Subcutaneous abdominal adipose tissue (tissue), 5 donors: ENCODE measurements at regions not wholly inside any gene's neighbourhood (a gene's known extent, or its start where the extent isn't known, plus 50 kb on each side); places are given as distances from the start of the nearest gene placed in this dataset.

Experiments
- H3K27ac ChIP-seq: one replicate; pipeline ENCODE4 v1.7.0; 2013; ENCODE audit warnings: low read depth, mild to moderate bottlenecking, inconsistent platforms, low read length, moderate library complexity
- H3K27me3 ChIP-seq, 5 donors: one replicate each; pipeline ENCODE4 v1.7.0; 2013; ENCODE audit warnings: low read length in 5 of 5, inconsistent platforms in 1 of 5; ENCODE audit not compliant: control insufficient read depth in 5 of 5, insufficient read depth in 4 of 5
- H3K36me3 ChIP-seq, 5 donors: one replicate each; pipeline ENCODE4 v1.7.0; 2013; ENCODE audit warnings: low read length in 5 of 5; ENCODE audit not compliant: control insufficient read depth in 5 of 5, insufficient read depth in 5 of 5
- H3K4me1 ChIP-seq, 5 donors: one replicate each; pipeline ENCODE4 v1.7.0; 2013; ENCODE audit warnings: low read length in 5 of 5, mild to moderate bottlenecking in 3 of 5, moderate library complexity in 1 of 5; ENCODE audit not compliant: control insufficient read depth in 5 of 5, insufficient read depth in 5 of 5
- H3K4me3 ChIP-seq, 5 donors: one replicate each; pipeline ENCODE4 v1.7.0; 2013; ENCODE audit warnings: low read length in 5 of 5, low read depth in 1 of 5
- H3K9ac ChIP-seq, 5 donors: one replicate each; pipeline ENCODE4 v1.7.0; 2013; ENCODE audit warnings: low read length in 5 of 5, mild to moderate bottlenecking in 4 of 5, moderate library complexity in 3 of 5
- H3K9me3 ChIP-seq, 5 donors: one replicate each; pipeline ENCODE4 v1.7.0; 2013; ENCODE audit warnings: low read length in 5 of 5; ENCODE audit not compliant: control insufficient read depth in 5 of 5
- donor health status: healthy.
- donor health status: healthy.
- donor health status: healthy.
- donor health status: healthy.
- donor health status: healthy.

DNA sequence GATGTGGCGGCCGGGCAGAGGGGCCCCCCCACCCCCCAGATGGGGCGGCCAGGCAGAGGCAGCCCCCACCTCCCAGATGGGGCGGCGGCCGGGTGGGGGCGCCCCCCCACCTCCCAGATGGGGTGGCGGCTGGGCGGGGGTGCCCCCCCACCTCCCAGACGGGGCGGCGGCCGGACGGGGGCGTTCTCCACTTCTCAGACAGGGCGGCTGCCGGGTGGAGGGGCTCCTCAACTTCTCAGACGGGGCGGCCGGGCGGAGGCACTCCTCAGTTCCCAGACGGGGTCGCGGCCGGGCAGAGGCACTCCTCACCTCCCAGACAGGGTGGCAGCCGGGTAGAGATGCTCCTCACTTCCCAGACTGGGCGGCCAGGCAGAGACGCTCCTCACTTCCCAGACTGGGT is 469.8 kb downstream of the PCNX1 start:
- H3K9me3 ChIP-seq, result no peaks in the 10 kb centered on the region
- no peaks in the 10 kb centered on the region for H3K36me3 ChIP-seq
- H3K27me3 ChIP-seq, result no peaks in the 10 kb centered on the region
- no peak overlapping the region for H3K4me3 ChIP-seq
- peaks cover 0 to 5% (median 0%) of the 10 kb centered on the region in 5 donors for H3K4me1 ChIP-seq
- H3K27ac ChIP-seq, result no peak overlapping the region
- no peak overlapping the region for H3K9ac ChIP-seq

DNA sequence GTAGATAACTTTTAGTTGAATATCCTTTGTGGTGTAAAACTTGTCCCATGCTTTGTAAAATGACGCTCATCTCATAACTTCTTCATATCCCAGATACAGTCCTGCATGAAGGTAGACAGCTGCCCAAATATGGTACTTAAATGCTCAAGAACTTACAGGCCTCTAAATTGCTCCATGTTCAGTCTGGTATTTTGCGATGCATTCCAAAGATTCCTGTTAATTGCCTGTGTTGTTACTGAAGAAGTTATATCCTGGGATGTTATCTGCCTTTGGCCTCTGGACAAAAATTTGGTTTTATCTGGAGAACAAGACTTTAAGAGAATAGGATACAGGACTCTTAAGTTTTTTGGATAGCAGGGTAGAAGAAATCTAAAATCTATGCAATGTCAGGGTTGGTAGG is 473.0 kb downstream of the PCNX1 start:
- H3K9me3 ChIP-seq, result no peaks in the 10 kb centered on the region
- no peak overlapping the region for H3K9ac ChIP-seq
- H3K4me1 ChIP-seq, result peaks cover 0 to 5% (median 0%) of the 10 kb centered on the region in 5 donors
- H3K27me3 ChIP-seq, result no peaks in the 10 kb centered on the region
- H3K4me3 ChIP-seq, result no peak overlapping the region
- H3K27ac ChIP-seq, result no peak overlapping the region
- no peaks in the 10 kb centered on the region for H3K36me3 ChIP-seq

DNA sequence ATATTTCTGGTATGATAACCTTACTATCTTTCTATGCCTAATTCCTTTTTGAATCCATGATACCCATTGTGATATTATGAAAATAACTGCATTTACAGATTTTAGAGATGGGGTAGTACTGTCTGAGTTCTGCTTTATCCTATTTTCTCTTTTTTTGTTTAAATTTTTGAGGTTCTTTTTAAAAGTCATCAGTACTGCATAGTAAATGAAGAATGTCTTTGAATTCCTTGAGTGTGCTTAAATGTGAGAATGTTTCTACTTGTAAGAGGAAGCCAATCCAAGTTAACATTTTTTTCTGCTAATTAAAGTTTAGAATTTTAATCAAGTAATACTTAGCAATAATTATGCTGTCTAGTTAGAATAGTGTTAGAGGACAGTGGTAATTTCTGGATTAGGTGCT is 474.6 kb downstream of the PCNX1 start:
- Histone ChIP-seq H3K27me3 (no peaks in the 10 kb centered on the region), H3K9ac (no peak overlapping the region), H3K4me3 (no peak overlapping the region), H3K9me3 (no peaks in the 10 kb centered on the region), H3K36me3 (no peaks in the 10 kb centered on the region), H3K4me1 (peaks cover 0 to 5% (median 0%) of the 10 kb centered on the region in 5 donors), H3K27ac (no peak overlapping the region)

DNA sequence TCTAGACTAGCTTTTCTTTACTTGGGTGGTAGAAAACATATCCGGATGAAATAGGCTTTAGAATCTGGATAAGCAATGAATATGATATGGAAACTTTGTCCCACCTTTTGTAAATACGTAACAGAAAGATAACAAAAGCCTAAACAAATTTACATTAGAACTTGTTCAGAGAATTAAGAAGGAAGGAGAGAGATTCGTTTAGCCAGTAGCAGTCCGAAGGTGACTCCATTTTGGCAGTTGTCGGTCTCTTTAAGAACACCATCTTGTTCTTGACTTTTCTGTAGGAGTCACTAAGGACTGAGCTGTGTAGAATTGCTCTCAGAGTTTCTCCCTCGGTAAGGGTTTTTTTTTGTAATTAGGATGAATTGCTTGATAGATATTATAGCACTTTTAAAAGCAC is 475.1 kb downstream of the PCNX1 start:
- H3K36me3 ChIP-seq, result no peaks in the 10 kb centered on the region
- H3K27ac ChIP-seq, result no peak overlapping the region
- H3K9me3 ChIP-seq, result no peaks in the 10 kb centered on the region
- no peak overlapping the region for H3K9ac ChIP-seq
- H3K27me3 ChIP-seq, result no peaks in the 10 kb centered on the region
- H3K4me1 ChIP-seq, result peaks cover 0 to 5% (median 0%) of the 10 kb centered on the region in 5 donors
- H3K4me3 ChIP-seq, result no peak overlapping the region

DNA sequence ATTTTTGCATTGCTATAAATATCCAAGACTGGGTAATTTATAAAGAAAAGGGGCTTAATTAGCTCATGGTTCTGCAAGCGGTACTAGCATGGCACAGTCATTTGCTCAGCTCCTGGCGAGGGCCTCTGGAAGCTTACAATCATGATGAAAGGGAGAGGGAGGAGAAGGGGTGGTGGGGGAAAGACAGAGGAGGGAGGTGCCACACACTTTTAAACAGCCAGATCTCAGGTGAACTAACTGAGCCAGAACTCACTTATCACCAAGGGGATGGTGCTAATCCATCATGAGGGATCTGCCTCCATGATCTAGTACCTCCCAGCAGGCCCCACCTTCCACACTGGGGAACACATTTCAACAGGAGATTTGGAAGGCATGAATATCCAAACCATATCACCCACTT is 476.3 kb downstream of the PCNX1 start:
- no peak overlapping the region for H3K27ac ChIP-seq
- H3K4me1 ChIP-seq, result peaks cover 0 to 5% (median 0%) of the 10 kb centered on the region in 5 donors
- no peak overlapping the region for H3K9ac ChIP-seq
- H3K4me3 ChIP-seq, result no peak overlapping the region
- H3K36me3 ChIP-seq, result no peaks in the 10 kb centered on the region
- no peaks in the 10 kb centered on the region for H3K9me3 ChIP-seq
- no peaks in the 10 kb centered on the region for H3K27me3 ChIP-seq

DNA sequence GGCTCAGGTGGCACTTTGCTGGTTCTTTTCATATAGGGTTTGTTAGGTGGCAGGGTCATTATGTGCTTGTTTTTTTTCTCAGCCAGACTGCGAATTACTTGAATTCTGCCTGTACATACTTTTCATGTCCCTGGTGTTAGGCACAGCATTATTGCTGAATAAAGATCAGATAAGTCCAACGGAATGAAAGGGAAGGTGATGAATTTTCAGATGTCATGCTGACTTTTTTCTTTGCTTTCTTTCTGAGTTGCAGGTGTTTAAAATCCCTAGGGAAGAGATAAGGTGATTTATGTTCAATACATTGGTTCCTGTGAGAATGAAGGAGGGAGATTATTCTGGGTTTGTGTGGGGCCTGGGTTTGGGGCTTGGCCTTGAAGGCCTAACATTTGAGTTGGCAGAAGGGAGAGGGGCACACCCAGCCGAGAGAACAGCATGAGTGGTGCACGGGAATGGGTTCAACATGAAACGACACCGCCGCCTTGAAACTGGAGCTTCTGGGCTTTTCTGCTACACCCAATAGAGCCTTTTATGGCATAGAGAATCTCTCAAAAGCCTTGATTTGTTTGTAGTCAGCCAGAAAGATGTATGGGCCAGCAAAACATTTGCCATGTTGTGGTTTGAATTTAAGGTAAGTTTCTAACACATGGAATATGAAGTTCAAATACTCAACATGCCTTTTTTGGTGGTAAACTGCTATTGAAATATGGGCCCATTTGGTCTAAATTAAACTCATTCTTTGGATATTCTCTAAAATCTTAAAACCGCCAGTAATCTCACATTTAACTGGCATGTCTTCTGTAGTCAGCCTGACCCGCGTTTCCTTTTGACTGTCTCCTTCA is 477.0 kb downstream of the PCNX1 start:
- no peaks in the 10 kb centered on the region for H3K36me3 ChIP-seq
- no peak overlapping the region for H3K4me3 ChIP-seq
- H3K4me1 ChIP-seq, result peaks cover 0 to 5% (median 0%) of the 10 kb centered on the region in 5 donors
- no peaks in the 10 kb centered on the region for H3K27me3 ChIP-seq
- no peak overlapping the region for H3K27ac ChIP-seq
- no peak overlapping the region for H3K9ac ChIP-seq
- no peaks in the 10 kb centered on the region for H3K9me3 ChIP-seq

DNA sequence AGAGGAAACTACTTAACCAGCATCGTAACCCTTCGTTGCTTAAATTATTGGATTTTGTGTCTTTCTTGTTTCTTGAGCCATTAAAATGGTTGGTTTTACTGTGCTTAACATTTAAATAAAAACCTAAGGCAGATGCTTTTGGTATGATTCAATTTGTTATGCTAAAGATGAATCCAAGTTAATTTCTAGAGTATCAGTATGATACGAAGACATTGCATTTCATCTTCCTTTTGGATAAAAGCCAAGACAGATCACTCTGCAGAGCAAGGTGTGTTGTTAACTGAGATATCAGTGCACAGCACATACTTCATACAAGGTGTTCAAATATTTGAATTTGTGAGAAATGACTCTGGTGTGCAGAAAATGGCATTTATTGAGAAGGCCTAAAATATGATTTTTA is 480.5 kb downstream of the PCNX1 start:
- Histone ChIP-seq H3K4me3 (no peak overlapping the region), H3K27ac (no peak overlapping the region), H3K9me3 (no peaks in the 10 kb centered on the region), H3K9ac (no peak overlapping the region), H3K36me3 (no peaks in the 10 kb centered on the region), H3K27me3 (no peaks in the 10 kb centered on the region), H3K4me1 (no peaks in the 10 kb centered on the region)

DNA sequence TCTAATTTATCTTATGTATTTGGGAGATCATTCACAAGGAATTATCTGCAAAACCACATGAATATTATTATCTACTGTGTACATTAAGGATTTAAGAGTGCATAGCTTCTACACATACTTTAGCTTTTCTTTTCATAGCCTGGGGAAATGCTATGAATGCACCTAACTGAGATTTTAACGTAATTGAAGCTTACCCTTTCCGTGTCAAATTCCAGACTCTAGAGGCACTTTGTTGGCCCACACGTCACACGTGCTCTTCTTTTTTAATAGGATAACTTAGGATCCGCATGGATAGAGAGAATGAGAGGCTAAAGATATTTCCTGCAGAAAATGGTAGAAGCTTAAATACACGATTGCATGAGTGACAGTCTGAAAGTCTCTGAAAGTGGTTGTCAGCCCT is 481.1 kb downstream of the PCNX1 start:
- H3K27me3 ChIP-seq, result no peaks in the 10 kb centered on the region
- H3K4me3 ChIP-seq, result no peak overlapping the region
- no peaks in the 10 kb centered on the region for H3K36me3 ChIP-seq
- no peak overlapping the region for H3K9ac ChIP-seq
- H3K4me1 ChIP-seq, result no peaks in the 10 kb centered on the region
- no peaks in the 10 kb centered on the region for H3K9me3 ChIP-seq
- H3K27ac ChIP-seq, result no peak overlapping the region

DNA sequence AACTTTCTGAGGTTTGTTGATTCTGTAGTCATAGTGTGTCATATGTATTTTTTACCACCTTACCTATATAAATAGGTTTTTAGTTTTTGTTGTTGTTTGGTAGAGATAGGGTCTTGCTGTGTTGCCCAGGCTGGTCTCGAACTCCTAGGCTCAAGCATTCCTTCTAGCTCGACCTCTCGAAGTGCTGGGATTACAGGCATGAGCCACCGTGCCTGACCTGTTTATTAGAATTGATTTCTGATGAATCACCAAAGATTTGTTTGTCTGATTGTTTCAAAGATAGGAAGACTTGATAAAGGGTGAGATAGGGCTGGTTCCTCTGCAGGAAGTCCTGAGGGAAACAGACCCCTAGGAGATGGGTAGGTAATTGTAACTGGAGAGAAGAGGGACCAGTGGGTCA is 481.6 kb downstream of the PCNX1 start:
- Histone ChIP-seq H3K27ac (no peak overlapping the region), H3K9me3 (no peaks in the 10 kb centered on the region), H3K36me3 (no peaks in the 10 kb centered on the region), H3K4me3 (no peak overlapping the region), H3K9ac (no peak overlapping the region), H3K4me1 (no peaks in the 10 kb centered on the region), H3K27me3 (no peaks in the 10 kb centered on the region)

DNA sequence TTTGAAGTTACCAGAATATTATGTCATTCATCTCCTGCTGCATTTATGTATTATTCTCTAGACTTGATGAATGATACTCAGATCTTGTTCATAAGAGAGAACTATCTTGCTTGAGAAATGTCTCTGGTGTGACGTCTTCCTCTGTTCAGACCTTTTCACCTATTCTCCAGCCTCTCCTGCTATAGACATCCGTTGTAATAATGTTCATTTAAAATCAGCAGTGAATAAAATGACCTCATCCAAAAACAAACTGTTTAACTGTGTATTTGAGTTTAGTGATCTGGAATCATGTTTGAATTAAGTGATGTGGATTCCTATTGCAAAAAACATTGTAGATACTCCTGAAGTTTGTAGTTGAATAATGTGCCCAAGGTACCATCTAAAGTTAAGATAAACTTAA is 487.1 kb downstream of the PCNX1 start:
- no peaks in the 10 kb centered on the region for H3K36me3 ChIP-seq
- no peak overlapping the region for H3K4me3 ChIP-seq
- H3K27me3 ChIP-seq, result no peaks in the 10 kb centered on the region
- H3K4me1 ChIP-seq, result peaks cover 0 to 5% (median 0%) of the 10 kb centered on the region in 5 donors
- H3K9me3 ChIP-seq, result no peaks in the 10 kb centered on the region
- no peak overlapping the region for H3K27ac ChIP-seq
- H3K9ac ChIP-seq, result no peak overlapping the region
